Activated naive CD4-positive, alpha-beta T cell treated with anti-CD3 and anti-CD28 coated beads, Interleukin-2, amount 50 U/mL, for 16 hours (primary cell): ENCODE measurements at regions not wholly inside any gene's neighbourhood (a gene's known extent, or its start where the extent isn't known, plus 50 kb on each side); places are given as distances from the start of the nearest gene placed in this dataset.

ENCODE experiments used
- DNase-seq: peaks from one replicate; pipeline ENCODE4 v3.0.0-alpha.2; 2020

DNA sequence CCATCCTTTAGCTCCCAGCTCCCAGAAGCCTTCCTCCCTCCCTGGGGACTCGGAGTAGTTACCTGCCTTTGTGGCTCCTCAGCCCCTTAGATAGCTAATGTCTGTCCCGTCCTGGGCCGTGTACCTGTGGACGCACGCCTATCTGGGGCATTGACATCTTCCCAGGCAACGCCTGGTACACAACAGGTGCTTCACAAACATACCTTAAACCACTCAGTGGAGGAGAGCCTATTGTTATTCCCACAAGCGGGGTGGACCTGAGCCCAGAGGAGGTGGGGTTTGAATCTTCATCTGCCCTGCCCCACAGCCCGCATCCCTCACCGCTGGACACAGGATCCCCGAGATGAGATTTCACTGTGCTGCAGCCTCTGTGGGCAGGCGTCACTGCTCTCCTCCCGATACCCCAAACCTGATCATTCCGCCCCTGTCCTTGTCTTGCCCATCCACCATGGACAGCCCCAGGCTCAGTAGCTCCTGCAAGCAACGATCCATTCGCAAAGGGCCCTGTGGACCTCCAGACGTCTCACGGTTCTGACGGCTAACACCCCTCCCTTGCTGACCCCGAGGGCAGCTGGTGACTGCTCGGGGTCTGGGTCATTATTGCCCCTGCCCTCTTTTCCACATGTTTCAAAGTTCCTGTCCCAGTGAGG is 73.8 kb upstream of the SHISAL1 start:
- DNase-seq: no peak

DNA sequence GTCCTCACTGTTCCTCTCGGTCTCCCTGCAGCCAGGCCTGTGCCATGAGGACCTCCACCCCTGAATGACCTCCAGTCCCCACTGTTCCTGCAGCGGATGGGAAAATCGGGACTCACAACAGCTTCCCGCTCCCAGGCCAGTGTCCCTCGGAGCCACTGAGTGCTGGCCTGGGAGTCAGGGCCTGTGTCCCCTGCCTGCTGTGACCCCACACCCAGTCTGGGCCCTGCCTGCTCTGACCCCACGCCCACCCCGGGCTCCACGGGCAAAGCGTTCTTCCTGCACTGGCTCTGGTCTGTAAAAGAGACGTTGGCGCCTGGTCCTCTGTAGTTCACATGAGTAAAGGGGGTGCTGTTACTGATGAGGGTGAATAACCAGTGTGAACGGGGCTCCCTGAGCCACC is 73.0 kb upstream of the SHISAL1 start:
- no peak for DNase-seq

GRCh38 chr22:44385296-44385610 is 72.5 kb upstream of the SHISAL1 start:
- no peak for DNase-seq

- no peak for DNase-seq
Observed at GRCh38 chr22:44384563-44385295, 72.0 kb upstream of the SHISAL1 start.

DNA sequence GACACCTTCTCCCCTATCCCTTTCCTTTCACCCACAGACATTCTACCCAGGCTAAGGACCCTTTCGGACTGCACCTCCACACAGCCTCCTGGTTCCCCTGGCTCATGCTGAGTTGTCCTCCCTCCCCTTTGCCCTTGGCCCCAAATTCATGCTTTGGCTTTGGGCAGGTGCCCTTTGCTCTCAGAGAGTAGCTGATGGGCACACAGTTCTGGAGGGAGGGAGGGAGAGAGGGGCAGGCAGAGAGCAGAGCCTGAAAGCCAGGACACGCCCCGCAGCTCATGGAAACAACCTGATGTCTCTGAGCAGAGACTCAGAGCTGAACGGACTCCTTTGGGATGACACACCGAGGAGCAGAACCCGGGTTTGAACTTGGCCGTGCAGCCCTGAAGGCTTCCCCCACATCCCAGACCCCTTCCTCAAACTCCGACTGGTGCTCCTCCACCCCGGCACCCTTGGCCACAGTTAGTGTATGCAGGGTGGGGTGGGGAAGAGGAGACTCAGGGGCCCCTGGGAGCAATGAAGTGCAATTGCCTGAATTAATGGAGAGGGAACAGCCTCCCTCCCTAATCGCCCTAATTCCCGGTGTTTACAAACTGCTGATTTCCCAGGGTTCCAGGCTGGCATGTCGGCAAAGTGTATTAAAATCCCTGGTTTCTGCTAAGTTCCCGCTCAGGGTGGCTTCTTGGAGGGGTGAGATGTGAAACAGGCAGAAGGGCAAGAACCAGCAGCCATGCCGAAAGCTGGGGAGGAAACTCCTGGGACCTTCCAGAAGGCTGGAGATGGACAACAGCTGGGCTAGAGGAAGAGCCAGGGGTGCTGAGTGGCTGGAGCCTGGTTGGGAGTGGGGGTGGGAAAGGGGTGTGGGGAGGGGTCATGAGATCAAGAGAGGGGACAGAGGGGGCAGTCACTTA is 71.2 kb upstream of the SHISAL1 start:
- DNase-seq: no peak

GRCh38 chr22:44383064-44383575 is 70.4 kb upstream of the SHISAL1 start:
- DNase-seq: no peak

- DNase-seq: no peak
Observed at GRCh38 chr22:44382116-44383038, 69.6 kb upstream of the SHISAL1 start.

DNA sequence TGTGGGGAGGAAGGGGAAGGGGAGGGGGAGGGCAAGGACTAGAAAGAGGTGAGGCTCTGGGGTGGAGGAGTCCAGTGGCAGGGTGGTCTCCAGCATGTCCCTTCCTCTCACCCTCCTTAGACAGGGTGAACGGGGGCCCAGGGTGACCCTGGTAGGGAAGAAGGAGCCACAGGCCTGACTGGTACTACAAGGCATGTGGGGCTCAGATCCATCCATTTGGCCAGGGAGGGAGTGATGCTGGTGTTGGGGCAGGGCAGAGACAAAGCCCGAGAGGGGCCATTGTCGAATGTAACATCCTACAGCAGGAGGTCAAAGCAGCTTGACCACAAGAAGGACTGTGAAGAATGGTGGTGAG is 69.0 kb upstream of the SHISAL1 start:
- DNase-seq: no peak

GRCh38 chr22:44380756-44381486 is 68.2 kb upstream of the SHISAL1 start:
- DNase-seq: no peak

DNA sequence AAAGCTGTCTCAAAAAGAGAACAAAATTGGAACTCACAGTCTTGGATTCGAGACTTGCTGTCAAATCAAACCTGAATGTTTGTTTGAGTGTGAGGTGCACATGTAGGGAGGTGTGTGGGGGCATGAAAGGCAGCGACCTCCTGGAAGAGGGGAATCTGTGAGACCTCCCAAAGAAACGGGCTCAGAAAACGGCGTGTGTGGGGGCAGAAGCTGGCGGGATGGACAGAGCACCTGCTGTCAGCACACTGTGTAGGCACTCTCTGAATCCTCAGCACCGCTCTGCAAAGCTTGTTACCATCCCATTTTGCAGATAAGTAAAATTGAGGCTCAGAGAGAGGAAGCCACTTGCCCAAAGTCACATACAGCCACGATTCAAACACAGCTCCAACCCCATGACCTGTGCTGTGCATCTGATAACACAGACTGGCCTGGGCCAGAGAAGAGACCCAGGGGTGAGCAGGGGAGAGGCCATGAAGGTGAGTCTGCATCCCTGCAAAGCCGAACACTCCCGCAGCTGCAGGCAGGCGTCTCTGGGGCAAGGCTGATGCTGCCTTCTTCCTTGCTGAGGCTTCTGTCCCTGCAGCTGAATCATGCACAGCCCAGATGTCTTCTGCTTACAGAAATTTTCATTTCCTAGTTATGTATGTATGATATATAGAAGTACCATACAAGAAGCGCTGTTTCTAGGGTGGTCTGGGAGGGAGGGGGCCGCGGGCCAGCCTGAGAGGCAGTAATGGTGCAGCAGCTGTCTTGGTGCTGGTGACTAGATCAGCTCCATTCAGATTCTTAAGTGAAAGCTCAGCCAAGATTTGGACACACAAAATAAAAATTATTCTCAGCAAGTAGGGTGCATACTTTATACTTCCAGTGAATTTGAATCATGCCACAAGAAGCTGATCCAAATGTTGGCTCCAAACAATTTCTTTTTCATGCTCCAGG is 67.3 kb upstream of the SHISAL1 start:
- DNase-seq: no peak

DNA sequence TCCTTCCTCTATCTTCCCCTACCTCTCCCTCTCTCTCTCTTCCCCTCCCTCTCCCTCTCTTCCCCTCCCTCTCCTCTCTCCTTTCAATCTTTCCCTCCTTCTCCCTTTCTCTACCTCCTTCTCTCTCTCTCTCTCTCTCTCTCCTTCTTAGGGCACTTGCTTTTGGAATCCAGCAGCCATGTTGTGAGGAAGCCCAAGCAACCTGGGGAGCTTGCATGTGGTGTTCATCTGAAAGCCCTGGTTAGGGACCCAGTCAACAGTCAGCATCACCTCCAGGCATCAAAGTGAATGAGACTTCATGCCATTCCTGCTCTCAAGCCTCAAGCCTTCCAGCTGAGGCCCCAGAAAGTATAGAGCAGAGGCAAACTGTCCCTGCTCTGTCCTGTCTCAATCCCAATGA is 65.6 kb upstream of the SHISAL1 start:
- no peak for DNase-seq

DNA sequence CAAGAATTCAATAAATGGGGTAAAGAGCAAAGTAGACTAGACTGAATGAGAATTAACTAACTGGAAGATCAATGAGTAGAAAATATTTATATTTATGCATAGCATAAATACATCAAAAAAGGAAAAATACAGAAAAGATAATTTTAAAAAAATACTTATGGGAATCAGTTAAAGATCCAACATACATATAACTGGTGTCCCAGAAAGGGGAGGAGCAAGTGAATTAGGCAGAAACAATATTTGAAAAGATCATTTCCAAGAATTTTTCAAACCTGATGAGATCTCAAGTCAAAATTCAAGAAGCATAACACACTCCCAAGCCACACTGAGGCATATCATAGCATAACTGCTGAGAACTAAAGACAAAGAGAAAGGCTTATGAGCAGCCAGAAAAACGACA is 62.7 kb upstream of the SHISAL1 start:
- DNase-seq: no peak

DNA sequence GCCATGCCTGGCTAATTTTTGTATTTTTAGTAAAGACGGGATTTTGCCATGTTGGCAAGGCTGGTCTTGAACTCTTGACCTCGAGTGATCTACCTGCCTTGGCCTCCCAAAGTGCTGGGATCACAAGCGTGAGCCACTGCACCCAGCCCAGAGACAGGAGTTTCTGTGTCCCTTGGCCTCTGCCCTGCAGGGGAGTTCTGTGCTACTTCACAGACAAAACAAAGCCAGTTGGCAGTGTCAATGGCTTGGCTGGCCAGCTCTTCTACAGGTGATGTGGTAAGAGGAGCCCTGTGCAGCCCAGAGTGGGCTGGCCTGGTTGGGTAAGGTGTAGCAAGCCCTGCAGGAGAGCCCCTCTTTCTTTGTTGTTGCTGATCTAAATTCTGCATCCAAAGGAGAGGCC is 60.5 kb upstream of the SHISAL1 start:
- no peak for DNase-seq

GRCh38 chr22:44372611-44373010 is 59.9 kb upstream of the SHISAL1 start:
- DNase-seq: no peak

GRCh38 chr22:44371741-44372525 is 59.2 kb upstream of the SHISAL1 start:
- DNase-seq: no peak

DNA sequence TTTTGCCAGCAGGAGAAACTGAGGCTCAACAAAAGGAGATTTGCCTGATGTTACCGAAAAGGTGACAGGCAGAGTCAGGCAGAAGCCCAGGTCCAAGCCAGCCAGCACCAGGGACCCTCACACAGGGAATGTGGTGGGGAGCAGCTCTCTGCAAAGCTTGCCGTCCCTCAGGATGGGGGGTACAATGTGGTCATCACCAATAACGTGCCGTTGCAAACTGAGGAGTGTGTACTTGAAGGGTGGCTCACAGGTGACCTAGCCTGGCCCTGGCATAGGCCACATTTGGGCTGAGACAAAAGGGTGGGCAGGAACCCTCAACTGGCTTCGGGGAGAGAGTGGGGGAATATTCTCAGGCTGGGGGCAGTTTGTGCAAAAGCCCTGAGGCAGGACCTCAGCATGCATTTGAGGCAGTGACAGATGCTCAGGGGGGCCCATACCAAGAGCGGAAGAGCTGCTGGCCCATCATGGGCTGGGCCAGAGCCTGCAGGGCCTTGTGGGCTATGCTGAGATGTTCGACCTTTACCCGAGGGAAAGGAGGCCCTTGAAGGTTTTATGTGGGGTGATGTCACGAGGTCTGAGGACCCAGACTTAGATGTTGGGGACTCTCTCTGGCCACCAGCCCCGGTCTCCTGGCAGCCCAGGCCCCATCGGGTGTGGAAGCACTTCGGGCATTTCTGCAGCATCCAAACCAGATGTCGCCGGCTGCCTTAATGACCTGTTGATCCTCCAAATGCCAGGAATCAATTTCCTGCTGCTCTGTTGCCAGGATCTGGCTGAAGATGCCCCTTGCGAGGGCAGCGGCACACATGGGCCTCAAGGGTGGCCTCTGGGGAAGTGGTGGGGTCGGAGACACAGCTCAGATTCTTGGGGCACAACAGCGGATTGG is 57.4 kb upstream of the SHISAL1 start:
- no peak for DNase-seq

- no peak for DNase-seq
Observed at GRCh38 chr22:44369293-44369661, 56.5 kb upstream of the SHISAL1 start.

- DNase-seq: no peak
Observed at GRCh38 chr22:44368611-44369292, 56.0 kb upstream of the SHISAL1 start.
